ENCODE measurements at regions not wholly inside any gene's neighbourhood (a gene's known extent, or its start where the extent isn't known, plus 50 kb on each side); places are given as distances from the start of the nearest gene placed in this dataset.

DNA sequence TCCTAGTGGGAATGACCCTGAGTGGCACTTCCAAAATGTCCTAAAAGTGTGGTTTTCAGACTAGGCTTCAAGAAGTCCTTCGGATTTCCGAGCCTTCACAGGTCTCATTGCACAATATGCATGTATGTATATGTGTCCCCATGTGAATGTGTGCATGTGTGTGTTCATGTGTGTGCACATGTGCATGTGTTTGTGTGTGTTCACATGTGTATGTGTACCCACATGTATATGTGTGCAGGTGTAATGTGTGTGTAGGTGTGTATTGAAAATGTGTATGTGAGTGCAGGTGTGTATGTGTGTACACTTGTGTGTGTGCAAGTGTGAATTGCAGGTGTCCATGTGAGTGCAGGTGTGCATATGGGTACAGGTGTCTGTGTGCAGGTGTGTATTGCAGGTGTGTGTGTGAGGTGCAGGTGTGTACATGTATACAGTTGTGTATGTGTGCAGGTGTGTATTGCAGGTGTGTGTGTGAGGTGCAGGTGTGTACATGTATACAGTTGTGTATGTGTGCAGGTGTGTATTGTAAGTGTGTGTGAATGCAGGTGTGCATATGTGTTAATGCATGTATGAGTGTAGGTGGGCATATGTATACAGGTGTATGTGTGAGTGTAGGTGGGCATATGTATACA, 124.4 kb upstream of the EPB41L3 start:
- no peak for TF ChIP-seq Cebpa-rat (IDR thresholded peaks at IDR 0.05)
- H3K9me3 ChIP-seq (replicated peaks in 1 of 11): 0 out of 22 replicates have a peak, but pooled peaks cover 0 to 5% (median 0%) of the 10 kb centered on the region in 11 experiments
- H4K20me1 ChIP-seq: no peaks in the 10 kb centered on the region
- no peak overlapping the region for H3K27ac ChIP-seq
- no peak overlapping the region for H3K4me3 ChIP-seq
- H3K4me2 ChIP-seq: peak overlapping the region in 3 of 11 experiments; percentile 41 to 59 (median 58); a peak in 5 of 22 replicates
- H3K27me3 ChIP-seq: no peaks in the 10 kb centered on the region
- peaks cover 0 to 12% (median 9%) of the 10 kb centered on the region in 10 experiments; a peak in 18 of 20 replicates for H3K4me1 ChIP-seq
- H3K9ac ChIP-seq: no peak overlapping the region
- H3K36me3 ChIP-seq: no peaks in the 10 kb centered on the region

DNA sequence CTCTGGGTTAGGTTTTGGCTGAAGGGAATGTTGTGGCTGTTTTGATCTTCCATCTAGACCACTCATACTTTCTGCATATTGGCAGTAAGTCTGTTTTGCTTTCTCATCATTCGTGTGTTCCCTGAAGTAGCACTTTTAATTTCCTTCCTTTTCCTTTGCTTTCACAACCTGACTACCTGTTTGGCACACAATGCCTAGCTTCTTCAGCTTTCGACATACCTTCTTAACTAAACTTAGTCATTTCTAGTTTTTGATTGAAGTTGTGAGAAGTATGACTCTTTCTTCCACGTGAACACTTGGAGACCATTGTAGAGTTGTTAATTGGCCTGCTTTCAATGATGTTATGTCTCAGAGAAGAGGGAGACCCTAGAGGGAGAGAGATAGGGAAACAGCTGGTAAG, 123.6 kb upstream of the EPB41L3 start:
- no peaks in the 10 kb centered on the region for H3K27me3 ChIP-seq
- no peak overlapping the region for H3K27ac ChIP-seq
- no peak for TF ChIP-seq Cebpa-rat (IDR thresholded peaks at IDR 0.05)
- H3K4me1 ChIP-seq: peaks cover 0 to 12% (median 9%) of the 10 kb centered on the region in 10 experiments; a peak in 18 of 20 replicates
- no peak overlapping the region for H3K9ac ChIP-seq
- H3K4me2 ChIP-seq: no peak overlapping the region
- 0 out of 22 replicates have a peak, but pooled peaks cover 0 to 5% (median 0%) of the 10 kb centered on the region in 11 experiments for H3K9me3 ChIP-seq (replicated peaks in 1 of 11)
- no peaks in the 10 kb centered on the region for H3K36me3 ChIP-seq
- H4K20me1 ChIP-seq: no peaks in the 10 kb centered on the region
- no peak overlapping the region for H3K4me3 ChIP-seq

DNA sequence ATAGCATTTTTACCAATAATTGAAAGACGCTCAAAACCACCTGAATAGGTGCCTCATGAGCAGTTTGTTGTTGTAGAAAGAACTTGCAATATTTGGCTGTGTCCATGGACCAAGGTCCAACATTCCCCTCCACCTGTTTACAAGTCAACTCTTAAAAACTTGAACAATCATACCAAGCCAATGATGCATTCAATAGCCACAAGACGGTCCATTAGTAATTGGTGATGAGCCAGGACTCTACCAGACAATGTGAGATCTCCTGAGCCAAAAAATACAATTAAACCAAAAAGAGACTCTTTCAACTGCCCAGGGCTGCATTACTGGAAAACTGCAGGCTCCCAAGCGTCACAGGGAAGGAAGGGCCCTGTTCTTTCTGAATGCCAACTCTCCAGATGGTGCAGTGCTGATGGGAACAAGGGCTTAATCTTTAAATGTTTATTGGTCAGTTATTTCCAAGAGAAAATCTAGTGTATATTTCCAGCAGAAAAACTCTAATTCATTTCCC, 118.8 kb upstream of the EPB41L3 start:
- no peak overlapping the region for H3K4me2 ChIP-seq
- H3K36me3 ChIP-seq: no peaks in the 10 kb centered on the region
- no peaks in the 10 kb centered on the region for H4K20me1 ChIP-seq
- H3K9ac ChIP-seq: no peak overlapping the region
- no peaks in the 10 kb centered on the region for H3K27me3 ChIP-seq
- H3K4me1 ChIP-seq: no peaks in the 10 kb centered on the region
- H3K27ac ChIP-seq: no peak overlapping the region
- H3K9me3 ChIP-seq (replicated peaks in 1 of 11): 0 out of 22 replicates have a peak, but pooled peaks cover 0 to 5% (median 0%) of the 10 kb centered on the region in 11 experiments
- no peak overlapping the region for H3K4me3 ChIP-seq
- TF ChIP-seq Cebpa-rat (IDR thresholded peaks at IDR 0.05): no peak

- H3K36me3 ChIP-seq: no peaks in the 10 kb centered on the region
- no peaks in the 10 kb centered on the region for H3K27me3 ChIP-seq
- H3K9ac ChIP-seq: no peak overlapping the region
- H3K4me3 ChIP-seq: no peak overlapping the region
- no peak for TF ChIP-seq Cebpa-rat (IDR thresholded peaks at IDR 0.05)
- H3K27ac ChIP-seq: no peak overlapping the region
- no peaks in the 10 kb centered on the region for H3K4me1 ChIP-seq
- 0 out of 22 replicates have a peak, but pooled peaks cover 0 to under 1% (median 0%) of the 10 kb centered on the region in 11 experiments for H3K9me3 ChIP-seq (replicated peaks in 1 of 11)
- no peak overlapping the region for H3K4me2 ChIP-seq
- H4K20me1 ChIP-seq: no peaks in the 10 kb centered on the region
Measured at GRCh38 chr18:5661179-5661578, 117.4 kb upstream of the EPB41L3 start.

- no peak overlapping the region for H3K4me3 ChIP-seq
- H3K9me3 ChIP-seq (replicated peaks in 1 of 11): no peaks in the 10 kb centered on the region
- no peaks in the 10 kb centered on the region for H3K27me3 ChIP-seq
- no peak for TF ChIP-seq Cebpa-rat (IDR thresholded peaks at IDR 0.05)
- H3K36me3 ChIP-seq: no peaks in the 10 kb centered on the region
- no peak overlapping the region for H3K27ac ChIP-seq
- H4K20me1 ChIP-seq: no peaks in the 10 kb centered on the region
- H3K4me2 ChIP-seq: no peak overlapping the region
- no peak overlapping the region for H3K9ac ChIP-seq
- H3K4me1 ChIP-seq: no peaks in the 10 kb centered on the region
Measured at GRCh38 chr18:5653802-5654201, 110.0 kb upstream of the EPB41L3 start.

GRCh38 chr18:5651736-5652135, 107.9 kb upstream of the EPB41L3 start:
- no peak overlapping the region for H3K4me3 ChIP-seq
- no peaks in the 10 kb centered on the region for H4K20me1 ChIP-seq
- H3K4me1 ChIP-seq: no peaks in the 10 kb centered on the region
- H3K9me3 ChIP-seq (replicated peaks in 1 of 11): no peaks in the 10 kb centered on the region
- no peaks in the 10 kb centered on the region for H3K27me3 ChIP-seq
- H3K27ac ChIP-seq: no peak overlapping the region
- TF ChIP-seq Cebpa-rat (IDR thresholded peaks at IDR 0.05): no peak
- H3K4me2 ChIP-seq: no peak overlapping the region
- H3K36me3 ChIP-seq: no peaks in the 10 kb centered on the region
- no peak overlapping the region for H3K9ac ChIP-seq

DNA sequence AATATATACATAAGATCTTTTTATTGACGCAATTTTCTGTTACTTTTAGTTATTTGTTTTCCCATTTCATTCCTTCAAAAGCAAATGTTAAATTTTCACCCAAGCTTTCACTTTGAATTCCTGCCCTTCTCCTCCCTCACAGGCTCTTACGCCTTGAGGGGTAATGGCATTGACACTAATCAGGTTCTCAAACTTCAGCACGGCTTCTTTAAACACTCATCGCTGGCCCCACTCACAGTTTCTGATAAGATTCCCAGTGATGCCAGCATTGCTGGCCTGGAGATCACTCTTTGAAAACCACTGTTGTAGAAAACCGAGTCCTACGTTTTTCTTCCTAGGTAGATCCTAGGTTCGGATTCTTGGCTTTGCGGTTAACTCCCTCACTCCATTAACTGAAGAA, 105.6 kb upstream of the EPB41L3 start:
- Histone ChIP-seq H3K4me2 (no peak overlapping the region), H3K27ac (no peak overlapping the region), H3K4me3 (no peak overlapping the region), H3K36me3 (no peaks in the 10 kb centered on the region), H3K9ac (no peak overlapping the region), H3K27me3 (no peaks in the 10 kb centered on the region), H3K4me1 (no peaks in the 10 kb centered on the region), H4K20me1 (no peaks in the 10 kb centered on the region), H3K9me3 (replicated peaks in 1 of 11) (no peaks in the 10 kb centered on the region)
- TF ChIP-seq Cebpa-rat (IDR thresholded peaks at IDR 0.05): no peak

GRCh38 chr18:5646739-5647138, 102.9 kb upstream of the EPB41L3 start:
- H3K4me3 ChIP-seq: no peak overlapping the region
- H3K27ac ChIP-seq: no peak overlapping the region
- no peak overlapping the region for H3K4me2 ChIP-seq

GRCh38 chr18:5643288-5643687, 99.5 kb upstream of the EPB41L3 start:
- H3K4me3 ChIP-seq: no peak overlapping the region
- TF ChIP-seq Cebpa-rat (IDR thresholded peaks at IDR 0.05): no peak
- no peaks in the 10 kb centered on the region for H3K9me3 ChIP-seq (replicated peaks in 1 of 11)
- H3K27me3 ChIP-seq: no peaks in the 10 kb centered on the region
- no peaks in the 10 kb centered on the region for H3K4me1 ChIP-seq
- no peaks in the 10 kb centered on the region for H4K20me1 ChIP-seq
- H3K9ac ChIP-seq: no peak overlapping the region
- no peaks in the 10 kb centered on the region for H3K36me3 ChIP-seq
- no peak overlapping the region for H3K4me2 ChIP-seq
- no peak overlapping the region for H3K27ac ChIP-seq

More at GRCh38 chr18:5646739-5647138, 102.9 kb upstream of the EPB41L3 start:
- no peaks in the 10 kb centered on the region for H4K20me1 ChIP-seq
- no peaks in the 10 kb centered on the region for H3K9me3 ChIP-seq (replicated peaks in 1 of 11)
- no peaks in the 10 kb centered on the region for H3K27me3 ChIP-seq
- H3K9ac ChIP-seq: no peak overlapping the region
- H3K4me1 ChIP-seq: no peaks in the 10 kb centered on the region
- no peak for TF ChIP-seq Cebpa-rat (IDR thresholded peaks at IDR 0.05)
- H3K36me3 ChIP-seq: no peaks in the 10 kb centered on the region

GRCh38 chr18:5640939-5641338, 97.1 kb upstream of the EPB41L3 start:
- Histone ChIP-seq H3K9ac (no peak overlapping the region), H4K20me1 (no peaks in the 10 kb centered on the region), H3K4me1 (no peaks in the 10 kb centered on the region), H3K4me2 (no peak overlapping the region), H3K9me3 (replicated peaks in 1 of 11) (no peaks in the 10 kb centered on the region), H3K27me3 (no peaks in the 10 kb centered on the region), H3K4me3 (no peak overlapping the region), H3K36me3 (no peaks in the 10 kb centered on the region), H3K27ac (no peak overlapping the region)
- no peak for TF ChIP-seq Cebpa-rat (IDR thresholded peaks at IDR 0.05)
